HG02884 (cell line): ENCODE measurements at regions not wholly inside any gene's neighbourhood (a gene's known extent, or its start where the extent isn't known, plus 50 kb on each side); places are given as distances from the start of the nearest gene placed in this dataset.
"Not testable (repeated sequence)": the region's sequence is repeated elsewhere in the genome, so short reads cannot be mapped to it uniquely, and the experiment has no call there.

Experiments used
- ATAC-seq: cut with Tn5 transposase; IDR thresholded peaks from one replicate; pipeline ENCODE4 v1.9.1; 2021; ENCODE audit warnings: mild to moderate bottlenecking, moderate library complexity; ENCODE audit not compliant: unreplicated experiment

DNA sequence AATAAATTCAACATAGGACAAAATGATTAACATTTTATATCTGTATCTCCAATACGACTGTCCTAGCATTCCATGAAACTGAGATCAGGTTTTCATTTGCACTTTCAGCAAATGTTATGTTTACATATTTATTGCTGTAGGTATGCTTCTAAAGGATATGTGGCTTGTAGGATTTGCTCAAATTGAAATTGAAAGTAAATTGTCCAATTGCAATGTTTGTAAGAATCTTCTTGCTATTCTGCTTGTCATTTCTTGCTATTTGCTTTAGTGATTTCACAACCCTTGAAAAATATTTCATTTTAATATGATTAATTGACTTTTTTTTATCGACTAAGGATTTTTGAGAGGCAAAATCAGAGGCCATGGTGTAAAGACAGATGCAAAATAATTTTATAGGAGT is 904.2 kb upstream of the RAG2 start:
- ATAC-seq, result no peak

- ATAC-seq, result no peak
Observed at GRCh38 chr11:37500425-37500824, 902.4 kb upstream of the RAG2 start.

GRCh38 chr11:37497326-37497725 is 899.3 kb upstream of the RAG2 start:
- no peak for ATAC-seq

GRCh38 chr11:37496201-37496600 is 898.2 kb upstream of the RAG2 start:
- no peak for ATAC-seq

DNA sequence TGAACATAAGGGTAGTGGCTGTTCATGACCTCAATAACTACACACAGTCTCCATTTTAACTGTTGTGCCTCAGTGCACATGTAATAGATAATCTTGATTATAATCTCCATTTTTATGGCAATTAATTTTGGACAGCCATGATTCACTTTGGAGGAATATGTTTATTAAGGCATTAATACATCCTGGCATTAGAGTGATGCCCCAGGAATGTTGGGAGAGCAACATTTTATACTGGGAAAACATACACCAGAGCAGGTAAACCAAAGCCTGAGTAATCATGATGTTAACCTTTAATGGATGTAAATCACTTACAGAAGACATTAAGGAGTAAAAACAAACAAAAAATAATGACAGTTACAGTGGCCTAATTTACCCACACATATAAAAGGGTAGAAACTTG is 886.3 kb upstream of the RAG2 start:
- no peak for ATAC-seq

DNA sequence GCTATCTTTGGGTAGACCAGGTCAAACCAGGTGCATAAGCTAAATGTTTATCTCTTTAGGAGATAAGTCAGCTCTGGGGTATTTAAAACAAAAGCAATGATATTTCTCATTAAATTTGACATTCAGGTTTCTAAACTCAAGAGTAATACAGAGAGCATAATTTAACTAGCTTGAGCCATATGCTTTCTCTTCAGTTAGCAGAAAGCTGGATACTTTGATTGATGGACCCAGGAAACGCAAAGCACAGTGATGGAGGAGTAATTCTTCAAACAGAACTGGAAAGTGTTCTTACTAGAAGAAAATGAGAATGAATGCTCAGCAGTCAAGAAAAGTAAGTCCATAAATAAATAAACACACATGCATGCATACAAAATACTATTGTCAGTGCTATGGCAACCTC is 885.7 kb upstream of the RAG2 start:
- ATAC-seq, result no peak

- ATAC-seq, result no peak
Observed at GRCh38 chr11:37474889-37475288, 876.9 kb upstream of the RAG2 start.

- ATAC-seq, result no peak
Observed at GRCh38 chr11:37468344-37468743, 870.3 kb upstream of the RAG2 start.

DNA sequence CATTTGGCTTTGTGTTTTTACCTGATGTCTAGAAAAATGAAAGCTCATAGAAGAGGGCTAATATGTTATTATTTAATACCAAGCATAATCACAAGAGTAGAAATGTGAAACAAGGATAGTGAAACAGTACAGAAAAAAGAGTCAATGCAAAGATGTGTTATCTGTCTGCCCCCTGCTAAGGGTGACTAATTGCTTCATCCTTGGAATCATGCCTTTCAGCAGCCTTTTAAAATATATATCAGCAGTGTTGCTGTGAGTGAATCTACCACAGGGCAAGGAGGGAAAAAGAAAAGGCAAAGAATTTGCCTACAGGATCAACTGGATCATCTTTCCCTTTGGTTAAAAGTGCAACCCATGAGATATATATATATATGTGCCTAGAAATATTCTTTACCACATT is 867.2 kb upstream of the RAG2 start:
- no peak for ATAC-seq

DNA sequence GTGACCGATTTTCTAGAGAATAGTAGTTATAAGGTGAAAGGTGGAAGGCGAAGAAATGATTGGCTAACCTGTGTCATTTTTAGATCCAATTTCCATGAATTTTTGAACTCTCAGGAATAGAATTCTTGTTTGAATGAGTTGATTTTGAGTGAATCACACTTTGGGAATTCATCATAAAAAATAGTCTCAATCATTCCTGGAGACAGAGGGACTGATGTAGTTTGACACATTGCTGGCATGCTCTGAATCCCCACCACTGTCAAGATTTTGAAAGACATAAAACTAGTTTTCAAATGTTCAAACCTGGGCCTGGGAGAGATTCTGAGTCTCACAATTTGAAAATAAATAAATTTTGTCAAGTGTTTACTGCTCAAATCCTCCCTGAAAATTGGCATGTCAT is 861.4 kb upstream of the RAG2 start:
- ATAC-seq, result no peak

GRCh38 chr11:37456746-37457145 is 858.7 kb upstream of the RAG2 start:
- no peak for ATAC-seq

DNA sequence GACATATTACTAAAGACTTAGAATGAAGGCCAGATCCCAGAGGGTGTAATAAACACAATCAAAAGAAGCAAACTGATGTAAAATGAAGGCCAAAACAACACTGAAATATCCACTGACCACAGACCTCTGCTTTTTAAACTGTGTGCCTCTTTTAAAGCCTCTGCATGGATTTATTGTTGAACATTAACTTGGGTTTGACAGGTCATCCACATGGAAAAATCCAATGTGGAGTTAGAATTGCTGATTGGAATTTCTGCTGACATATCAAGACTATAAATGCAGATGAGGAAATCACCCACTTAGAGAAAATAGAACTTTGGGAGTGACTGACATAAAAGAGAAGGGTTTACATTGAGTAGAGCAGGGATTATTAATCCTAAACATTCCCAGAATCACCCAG is 853.9 kb upstream of the RAG2 start:
- ATAC-seq, result no peak

- ATAC-seq, result peak; percentile 77
Observed at GRCh38 chr11:37450613-37451012, 852.6 kb upstream of the RAG2 start.

- no peak for ATAC-seq
Observed at GRCh38 chr11:37449146-37449545, 851.1 kb upstream of the RAG2 start.

DNA sequence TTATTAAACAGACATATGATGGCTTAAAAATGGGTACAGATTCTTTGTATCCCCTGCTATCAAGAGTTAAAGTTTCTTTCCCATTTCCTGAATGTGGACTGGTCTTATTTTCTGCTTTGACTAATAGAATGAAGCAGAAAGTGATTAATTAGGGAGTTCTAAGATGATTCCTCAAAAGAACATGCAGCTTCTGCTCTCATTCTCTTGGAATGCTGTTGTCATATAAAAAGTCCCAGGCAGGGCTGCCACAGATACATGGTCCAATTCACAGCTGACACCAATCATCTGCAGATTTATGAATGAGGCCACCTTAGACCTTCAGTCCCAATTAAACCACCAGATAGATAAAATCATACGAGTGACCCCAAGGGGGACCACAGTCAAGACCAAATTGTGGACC is 844.5 kb upstream of the RAG2 start:
- no peak for ATAC-seq

DNA sequence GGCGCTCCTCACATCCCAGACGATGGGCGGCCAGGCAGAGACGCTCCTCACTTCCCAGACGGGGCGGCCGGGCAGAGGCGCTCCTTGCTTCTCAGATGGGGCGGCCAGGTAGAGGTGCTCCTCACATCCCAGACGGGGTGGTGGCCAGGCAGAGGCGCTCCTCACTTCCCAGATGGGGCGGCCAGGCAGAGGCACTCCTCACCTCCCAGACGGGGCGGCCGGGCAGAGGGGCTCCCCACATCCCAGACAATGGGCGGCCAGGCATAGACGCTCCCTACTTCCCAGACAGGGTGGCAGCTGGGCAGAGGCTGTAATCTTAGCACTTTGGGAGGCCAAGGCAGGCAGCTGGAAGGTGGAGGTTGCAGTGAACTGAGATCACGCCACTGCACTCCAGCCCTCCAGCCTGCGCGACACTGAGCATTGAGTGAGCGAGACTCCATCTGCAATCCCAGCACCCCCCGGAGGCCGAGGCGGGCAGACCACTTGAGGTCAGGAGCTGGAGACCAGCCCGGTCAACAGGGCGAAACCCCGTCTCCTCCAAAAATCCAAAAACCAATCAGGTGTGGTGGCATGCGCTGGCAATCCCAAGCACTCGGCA is 833.7 kb upstream of the RAG2 start:
- not testable (repeated sequence) for ATAC-seq

DNA sequence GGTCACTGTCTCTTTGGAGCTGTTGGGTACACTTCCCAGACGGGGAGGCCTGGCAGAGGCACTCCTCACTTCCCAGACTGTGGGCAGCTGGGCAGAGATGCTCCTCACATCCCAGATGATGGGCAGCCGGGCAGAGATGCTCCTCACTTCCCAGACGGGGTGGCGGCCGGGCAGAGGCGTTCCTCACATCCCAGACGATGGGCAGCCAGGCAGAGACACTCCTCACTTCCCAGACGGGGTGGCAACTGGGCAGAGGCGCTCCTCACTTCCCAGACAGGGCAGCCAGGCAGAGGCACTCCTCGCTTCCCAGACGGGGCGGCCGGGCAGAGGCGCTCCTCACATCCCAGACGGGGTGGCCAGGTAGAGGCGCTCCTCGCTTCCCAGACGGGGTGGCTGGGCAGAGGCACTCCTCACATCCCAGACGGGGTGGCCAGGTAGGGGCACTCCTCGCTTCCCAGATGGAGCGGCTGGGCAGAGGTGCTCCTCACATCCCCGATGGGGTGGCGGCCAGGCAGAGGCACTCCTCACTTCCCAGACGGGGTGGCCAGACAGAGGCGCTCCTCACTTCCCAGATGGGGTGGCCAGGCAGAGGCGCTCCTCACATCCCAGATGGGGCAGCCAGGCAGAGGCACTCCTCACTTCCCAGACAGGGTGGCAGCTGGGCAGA is 833.1 kb upstream of the RAG2 start:
- not testable (repeated sequence) for ATAC-seq

DNA sequence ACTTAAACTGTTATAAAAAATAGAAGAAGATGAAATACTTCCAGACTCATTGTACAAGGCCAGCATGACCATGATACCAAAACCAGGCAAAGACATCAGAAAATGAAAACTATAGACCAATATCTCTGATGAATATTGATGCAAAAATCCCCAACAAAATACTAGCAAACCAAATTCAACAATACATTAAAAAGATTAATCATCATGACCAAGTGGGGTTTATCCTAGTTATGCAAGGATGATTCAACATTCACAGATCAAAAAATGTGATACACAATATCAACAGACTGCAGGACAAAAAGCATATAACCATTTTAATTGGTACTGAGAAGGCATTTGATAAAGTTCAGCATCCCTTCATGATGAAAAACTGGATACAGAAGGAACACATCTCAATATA is 824.5 kb upstream of the RAG2 start:
- no peak for ATAC-seq

- ATAC-seq, result no peak
Observed at GRCh38 chr11:37411289-37411688, 813.3 kb upstream of the RAG2 start.

- ATAC-seq, result no peak
Observed at GRCh38 chr11:37409124-37409523, 811.1 kb upstream of the RAG2 start.

DNA sequence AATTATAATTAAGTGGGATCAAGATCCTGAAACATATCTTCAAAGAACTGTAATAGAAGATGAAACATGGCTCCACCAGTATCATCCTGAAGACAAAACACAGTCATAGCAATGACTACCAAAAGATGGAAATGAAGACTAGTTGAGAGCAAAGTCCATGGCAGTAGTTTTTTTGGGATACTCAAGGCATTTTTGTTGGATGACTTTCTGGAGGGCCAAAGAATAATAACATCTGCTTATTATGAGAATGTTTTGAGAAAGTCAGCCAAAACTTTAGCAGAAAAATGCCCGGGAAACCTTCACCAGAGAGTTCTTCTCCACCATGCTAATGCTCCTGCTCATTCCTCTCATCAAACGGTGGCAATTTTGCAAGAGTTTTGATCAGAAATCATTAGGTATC is 809.4 kb upstream of the RAG2 start:
- ATAC-seq, result no peak

- ATAC-seq, result no peak
Observed at GRCh38 chr11:37406651-37407050, 808.6 kb upstream of the RAG2 start.

- ATAC-seq, result no peak
Observed at GRCh38 chr11:37404231-37404630, 806.2 kb upstream of the RAG2 start.
